B cell (primary cell): ENCODE measurements at regions not wholly inside any gene's neighbourhood (a gene's known extent, or its start where the extent isn't known, plus 50 kb on each side); places are given as distances from the start of the nearest gene placed in this dataset.

Experiments used
- ATAC-seq: fragments of 200-7000 bp; cut with Tn5 transposase; one replicate; pipeline ENCODE4 v1.10.0; 2021; ENCODE audit warnings: low read depth, mild to moderate bottlenecking, moderate number of reproducible peaks, moderate library complexity
- CTCF ChIA-PET: fragments of 350-600 bp; sonication (Branson Sonifier 250); formaldehyde crosslinking; loops from one replicate; lab custom pipeline; 2021; ENCODE audit warnings: antibody characterized with exemption, inconsistent platforms; lab: Charles Lee
- POLR2A ChIA-PET: fragments of 350-600 bp; sonication (Branson Sonifier 250); formaldehyde crosslinking; loops from one replicate; lab custom pipeline; 2021; ENCODE audit warnings: antibody characterized with exemption; lab: Charles Lee
- DNase-seq: peaks from one replicate; pipeline ENCODE4 v3.0.0; 2013
- H2AFZ ChIP-seq: 2 replicates; pipeline ENCODE4 v1.6.1; 2012; ENCODE audit warnings: mild to moderate bottlenecking, low read depth, low read length; ENCODE audit not compliant: insufficient read depth, poor library complexity, severe bottlenecking
- H3K27ac ChIP-seq, 2 donors: 1 replicate in 1 of 2; 2 replicates in 1 of 2; pipeline ENCODE4 v1.5.1; 2012 to 2013; ENCODE audit warnings: low read length in 2 of 2, mild to moderate bottlenecking in 2 of 2, moderate library complexity in 1 of 2
- H3K27me3 ChIP-seq, 4 experiments: fragments of 200-600 bp in 1 of 4; sonication (generic) in 1 of 4; replicated peaks in 1 of 4; 1 replicate in 2 of 4; 2 replicates in 2 of 4; pipeline versions ENCODE4 v1.6.1 to v1.7.0; 2013 to 2016; ENCODE audit warnings: low read length in 3 of 4, mild to moderate bottlenecking in 2 of 4, mixed read lengths in 1 of 4, moderate library complexity in 1 of 4; ENCODE audit not compliant: insufficient read depth in 4 of 4, control insufficient read depth in 3 of 4; ENCODE audit errors: control extremely low read depth in 1 of 4
- H3K36me3 ChIP-seq, 2 experiments: replicated peaks in 1 of 2; 1 replicate in 1 of 2; 2 replicates in 1 of 2; pipeline versions ENCODE4 v1.6.1 to v1.7.1; 2013; ENCODE audit warnings: low read length in 1 of 2; ENCODE audit not compliant: insufficient read depth in 2 of 2, control insufficient read depth in 1 of 2; ENCODE audit errors: control extremely low read depth in 1 of 2, extremely low read depth in 1 of 2
- H3K4me1 ChIP-seq, 2 donors: fragments of 200-600 bp in 1 of 2; sonication (generic) in 1 of 2; 1 replicate in 1 of 2; 2 replicates in 1 of 2; pipeline versions ENCODE4 v1.5.1 to v1.6.1; 2013 to 2017; ENCODE audit warnings: low read length in 2 of 2; ENCODE audit not compliant: control insufficient read depth in 2 of 2, insufficient read depth in 2 of 2
- H3K4me2 ChIP-seq: replicated peaks from 2 replicates; pipeline ENCODE3; 2012; ENCODE audit warnings: mild to moderate bottlenecking, low read depth, low read length; ENCODE audit not compliant: poor library complexity, severe bottlenecking
- H3K4me3 ChIP-seq, 5 experiments: fragments of 200-600 bp in 1 of 5; sonication (generic) in 1 of 5; 1 replicate in 3 of 5; 2 replicates in 2 of 5; pipeline versions ENCODE4 v1.5.1 to v1.7.0; 2011 to 2016; ENCODE audit warnings: low read length in 4 of 5, mild to moderate bottlenecking in 4 of 5, low read depth in 2 of 5, control low read depth in 1 of 5, moderate library complexity in 1 of 5; ENCODE audit not compliant: insufficient read depth in 1 of 5; ENCODE audit errors: control extremely low read depth in 1 of 5, extremely low read depth in 1 of 5
- H3K79me2 ChIP-seq: fragments of 200-600 bp; sonication (generic); one replicate; pipeline ENCODE4 v1.6.0; 2016; ENCODE audit warnings: low read length; ENCODE audit not compliant: control insufficient read depth, insufficient read depth
- H3K9ac ChIP-seq: fragments of 200-600 bp; sonication (generic); 2 replicates; pipeline ENCODE4 v1.6.1; 2017; ENCODE audit warnings: mild to moderate bottlenecking, low read length, moderate library complexity
- H3K9me3 ChIP-seq, 3 donors: one replicate each; pipeline versions ENCODE4 v1.6.1 to v1.7.1; 2013; ENCODE audit warnings: low read length in 2 of 3; ENCODE audit not compliant: control insufficient read depth in 2 of 3, insufficient read depth in 1 of 3; ENCODE audit errors: control extremely low read depth in 1 of 3
- H4K20me1 ChIP-seq: 2 replicates; pipeline ENCODE4 v1.6.0; 2012; ENCODE audit warnings: mild to moderate bottlenecking, low read length; ENCODE audit not compliant: insufficient read depth, control insufficient read depth, poor library complexity, severe bottlenecking
- H3K27ac Mint-ChIP-seq: one replicate; pipeline ENCODE4 v1.8.0; 2021; ENCODE audit warnings: mixed read lengths
- H3K27me3 Mint-ChIP-seq: one replicate; pipeline ENCODE4 v1.8.0; 2021; ENCODE audit warnings: mixed read lengths
- H3K4me1 Mint-ChIP-seq: one replicate; pipeline ENCODE4 v1.8.0; 2021; ENCODE audit warnings: mixed read lengths
- H3K4me3 Mint-ChIP-seq: one replicate; pipeline ENCODE4 v1.8.0; 2021; ENCODE audit warnings: mixed read lengths
- H3K9me3 Mint-ChIP-seq: one replicate; pipeline ENCODE4 v1.8.0; 2022; ENCODE audit warnings: mixed read lengths; ENCODE audit not compliant: insufficient read depth
- EZH2 ChIP-seq: IDR thresholded peaks from 2 replicates; pipeline ENCODE4 v1.6.1; 2012; ENCODE audit warnings: borderline replicate concordance, low read depth, mild to moderate bottlenecking, moderate library complexity, low read length; ENCODE audit not compliant: insufficient read depth, poor library complexity, severe bottlenecking
- WGBS: methylation state at CpG from one replicate; pipeline ENCODE4 v1.1.5; 2013; ENCODE audit warnings: missing lambda C conversion rate; ENCODE audit not compliant: insufficient coverage; 5-methylcytosine and 5-hydroxymethylcytosine counted together
- intact Hi-C: fragments of 100-400 bp; cut with micrococcal nuclease; formaldehyde crosslinking; loops from one replicate; pipeline ENCODE4 v1.10.0; 2022
- TF ChIP-seq, protein P1 (sequence below): fragments of 200-600 bp; IDR thresholded peaks from one replicate; pipeline ENCODE4 v1.8.0; 2022; ENCODE audit warnings: antibody characterized with exemption, mild to moderate bottlenecking

- ChIA-PET POLR2A (no interaction called here), CTCF (no interaction called here)
- Histone ChIP-seq H3K4me2 (no peak overlapping the region), H4K20me1 (no peaks in the 10 kb centered on the region), H3K4me3 (no peak overlapping the region), H3K9ac (no peak overlapping the region), H3K36me3 (no peaks in the 10 kb centered on the region), H3K4me1 (no peaks in the 10 kb centered on the region), H3K9me3 (no peaks in the 10 kb centered on the region), H2AFZ (no peak overlapping the region), H3K27ac (no peak overlapping the region), H3K79me2 (no peaks in the 10 kb centered on the region), H3K27me3 (no peaks in the 10 kb centered on the region)
- Mint-ChIP-seq H3K4me3 (no peak overlapping the region), H3K4me1 (no peaks in the 10 kb centered on the region), H3K27me3 (no peaks in the 10 kb centered on the region), H3K27ac (no peak overlapping the region), H3K9me3 (no peaks in the 10 kb centered on the region)
- TF ChIP-seq, protein P1, sequence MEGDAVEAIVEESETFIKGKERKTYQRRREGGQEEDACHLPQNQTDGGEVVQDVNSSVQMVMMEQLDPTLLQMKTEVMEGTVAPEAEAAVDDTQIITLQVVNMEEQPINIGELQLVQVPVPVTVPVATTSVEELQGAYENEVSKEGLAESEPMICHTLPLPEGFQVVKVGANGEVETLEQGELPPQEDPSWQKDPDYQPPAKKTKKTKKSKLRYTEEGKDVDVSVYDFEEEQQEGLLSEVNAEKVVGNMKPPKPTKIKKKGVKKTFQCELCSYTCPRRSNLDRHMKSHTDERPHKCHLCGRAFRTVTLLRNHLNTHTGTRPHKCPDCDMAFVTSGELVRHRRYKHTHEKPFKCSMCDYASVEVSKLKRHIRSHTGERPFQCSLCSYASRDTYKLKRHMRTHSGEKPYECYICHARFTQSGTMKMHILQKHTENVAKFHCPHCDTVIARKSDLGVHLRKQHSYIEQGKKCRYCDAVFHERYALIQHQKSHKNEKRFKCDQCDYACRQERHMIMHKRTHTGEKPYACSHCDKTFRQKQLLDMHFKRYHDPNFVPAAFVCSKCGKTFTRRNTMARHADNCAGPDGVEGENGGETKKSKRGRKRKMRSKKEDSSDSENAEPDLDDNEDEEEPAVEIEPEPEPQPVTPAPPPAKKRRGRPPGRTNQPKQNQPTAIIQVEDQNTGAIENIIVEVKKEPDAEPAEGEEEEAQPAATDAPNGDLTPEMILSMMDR = no peak
- no peak for TF ChIP-seq EZH2
- no CpG with 5 or more reads among the region's 2 CpGs for WGBS
- no peak for ATAC-seq
- intact Hi-C loops = no loop called here
- no peak for DNase-seq
Observed at GRCh38 chr4:117412661-117413060, 327.3 kb upstream of the TRAM1L1 start.

DNA sequence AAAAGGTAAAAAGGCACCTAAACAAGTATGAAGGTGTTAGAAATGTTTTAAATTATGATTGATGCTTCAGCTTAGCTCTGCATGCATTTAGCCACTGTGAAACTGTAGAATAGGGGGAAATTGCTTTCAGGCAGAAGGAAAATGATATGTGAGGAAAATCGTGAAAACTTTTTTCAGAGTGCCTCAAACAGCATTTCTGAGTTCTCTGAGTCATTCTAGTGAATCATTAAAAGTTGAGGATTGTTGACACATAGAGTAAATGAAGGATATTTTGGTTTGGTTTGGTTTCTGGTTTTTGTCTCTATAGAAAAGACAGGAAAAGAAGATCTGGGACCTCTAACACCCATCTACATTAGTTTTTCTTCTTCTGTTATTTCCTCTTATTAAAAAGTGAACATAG, 332.5 kb upstream of the TRAM1L1 start:
- no peak overlapping the region for H3K27ac Mint-ChIP-seq
- H3K27me3 Mint-ChIP-seq = no peaks in the 10 kb centered on the region
- H3K4me3 Mint-ChIP-seq = no peak overlapping the region
- H3K4me1 Mint-ChIP-seq = no peaks in the 10 kb centered on the region
- DNase-seq (no peak), ATAC-seq (no peak)
- no peaks in the 10 kb centered on the region for H3K9me3 Mint-ChIP-seq
- Histone ChIP-seq H4K20me1 (no peaks in the 10 kb centered on the region), H3K9me3 (no peaks in the 10 kb centered on the region), H2AFZ (no peak overlapping the region), H3K4me3 (no peak overlapping the region), H3K4me1 (no peaks in the 10 kb centered on the region), H3K4me2 (no peak overlapping the region), H3K9ac (no peak overlapping the region), H3K36me3 (no peaks in the 10 kb centered on the region), H3K27ac (no peak overlapping the region), H3K27me3 (no peaks in the 10 kb centered on the region), H3K79me2 (no peaks in the 10 kb centered on the region)
- ChIA-PET POLR2A (no interaction called here), CTCF (no interaction called here)
- intact Hi-C loops = no loop called here
- TF ChIP-seq, protein P1 = no peak
- no peak for TF ChIP-seq EZH2
- WGBS = 56% methylated on average over 1 of the region's 1 CpG
